A673 (cell line): ENCODE measurements at regions not wholly inside any gene's neighbourhood (a gene's known extent, or its start where the extent isn't known, plus 50 kb on each side); places are given as distances from the start of the nearest gene placed in this dataset.

ENCODE experiments used
- CTCF ChIP-seq: fragments of 300-800, 200-600 bp; sonication (generic); conservative IDR thresholded peaks from 2 replicates; pipeline ENCODE4 v1.5.1; 2017; ENCODE audit warnings: low read depth, mild to moderate bottlenecking, antibody characterized with exemption, low read length, moderate library complexity, mixed read lengths
- EZH2 ChIP-seq: fragments of 200-600 bp; sonication (generic); IDR thresholded peaks from 2 replicates; pipeline ENCODE4 v1.6.1; 2017; ENCODE audit warnings: borderline replicate concordance, low read depth, mild to moderate bottlenecking, mixed read lengths, antibody characterized with exemption, low read length; ENCODE audit not compliant: poor library complexity, severe bottlenecking

DNA sequence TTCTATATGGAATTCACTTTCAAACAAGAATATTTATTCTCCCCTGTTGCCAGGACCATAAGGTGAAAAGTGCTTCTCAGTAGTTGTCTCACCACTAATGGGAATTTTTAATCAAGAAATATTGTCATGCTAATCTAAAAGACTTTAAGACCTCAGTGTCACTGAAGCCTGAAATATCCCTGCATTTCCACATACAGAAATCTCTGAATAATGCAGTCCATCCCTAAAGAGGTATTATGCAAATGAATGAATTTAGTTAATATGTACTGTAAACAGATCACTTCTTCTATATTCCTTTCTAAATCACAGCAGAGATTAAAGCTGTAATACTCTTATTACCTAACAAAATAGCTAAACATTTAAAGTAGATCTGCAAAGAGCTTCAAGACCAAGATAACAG, 531.1 kb upstream of the CDH6 start:
- no peak for TF ChIP-seq CTCF
- TF ChIP-seq EZH2, result no peak
